ENCODE measurements at regions not wholly inside any gene's neighbourhood (a gene's known extent, or its start where the extent isn't known, plus 50 kb on each side); places are given as distances from the start of the nearest gene placed in this dataset.
"Not testable (repeated sequence)": the region's sequence is repeated elsewhere in the genome, so short reads cannot be mapped to it uniquely, and the experiment has no call there.

GRCh38 chr2:137879121-137879520, 85.2 kb upstream of the HNMT start:
- DNase-seq (ENCODE audit: extremely low read depth in 1 of 2, low read depth in 1 of 2): no peak

- DNase-seq (ENCODE audit: extremely low read depth in 1 of 2, low read depth in 1 of 2): no peak
Observed at GRCh38 chr2:137881711-137882110, 82.6 kb upstream of the HNMT start.

- DNase-seq (ENCODE audit: extremely low read depth in 1 of 2, low read depth in 1 of 2): no peak
Observed at GRCh38 chr2:137886083-137886831, 78.0 kb upstream of the HNMT start.

- DNase-seq (ENCODE audit: extremely low read depth in 1 of 2, low read depth in 1 of 2): no peak
Observed at GRCh38 chr2:137888845-137889244, 75.4 kb upstream of the HNMT start.

- no peak for DNase-seq (ENCODE audit: extremely low read depth in 1 of 2, low read depth in 1 of 2)
Observed at GRCh38 chr2:137892739-137893138, 71.5 kb upstream of the HNMT start.

- no peak for DNase-seq (ENCODE audit: extremely low read depth in 1 of 2, low read depth in 1 of 2)
Observed at GRCh38 chr2:137893145-137893544, 71.1 kb upstream of the HNMT start.

GRCh38 chr2:137896467-137896866, 67.8 kb upstream of the HNMT start:
- no peak for DNase-seq (ENCODE audit: extremely low read depth in 1 of 2, low read depth in 1 of 2)

- no peak for DNase-seq (ENCODE audit: extremely low read depth in 1 of 2, low read depth in 1 of 2)
Observed at GRCh38 chr2:137897082-137897481, 67.2 kb upstream of the HNMT start.

- no peak for DNase-seq (ENCODE audit: extremely low read depth in 1 of 2, low read depth in 1 of 2)
Observed at GRCh38 chr2:137900421-137901141, 63.7 kb upstream of the HNMT start.

GRCh38 chr2:137910641-137911040, 53.6 kb upstream of the HNMT start:
- DNase-seq (ENCODE audit: extremely low read depth in 1 of 2, low read depth in 1 of 2): no peak

- DNase-seq (ENCODE audit: extremely low read depth in 1 of 2, low read depth in 1 of 2): no peak
Observed at GRCh38 chr2:137912371-137912770, 51.9 kb upstream of the HNMT start.

GRCh38 chr2:137913169-137913568, 51.1 kb upstream of the HNMT start:
- DNase-seq (ENCODE audit: extremely low read depth in 1 of 2, low read depth in 1 of 2): no peak

GRCh38 chr2:137913648-137914047, 50.6 kb upstream of the HNMT start:
- not testable (repeated sequence) for DNase-seq (ENCODE audit: extremely low read depth in 1 of 2, low read depth in 1 of 2)
